GM12872 (cell line): ENCODE measurements at regions not wholly inside any gene's neighbourhood (a gene's known extent, or its start where the extent isn't known, plus 50 kb on each side); places are given as distances from the start of the nearest gene placed in this dataset.

ENCODE experiments used
- TF ChIP-seq, protein P1 (sequence below): IDR thresholded peaks from 3 replicates; pipeline ENCODE4 v1.5.1; 2011; ENCODE audit warnings: low read depth, mild to moderate bottlenecking, low read length, moderate library complexity; ENCODE audit not compliant: insufficient read depth

DNA sequence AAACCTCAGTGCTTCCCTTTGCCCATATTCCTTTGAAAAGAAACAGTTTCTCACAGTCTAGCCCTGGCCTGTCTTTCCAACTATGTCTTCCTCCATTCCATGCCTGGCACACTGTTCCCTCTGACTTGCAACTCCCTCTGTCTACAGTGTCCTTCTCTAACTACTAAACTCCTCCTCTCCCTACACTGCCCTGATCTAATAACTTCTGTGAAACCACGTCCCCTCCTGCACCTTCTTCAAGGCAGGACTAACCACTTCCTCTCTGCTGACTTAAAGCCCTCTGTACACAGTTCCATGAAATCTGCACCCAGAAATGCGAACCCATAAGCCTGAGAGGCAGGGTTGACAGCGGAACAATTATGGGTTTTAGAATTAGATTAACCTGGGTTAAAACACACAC, 62.2 kb upstream of the ATP1B1 start:
- TF ChIP-seq, protein P1, sequence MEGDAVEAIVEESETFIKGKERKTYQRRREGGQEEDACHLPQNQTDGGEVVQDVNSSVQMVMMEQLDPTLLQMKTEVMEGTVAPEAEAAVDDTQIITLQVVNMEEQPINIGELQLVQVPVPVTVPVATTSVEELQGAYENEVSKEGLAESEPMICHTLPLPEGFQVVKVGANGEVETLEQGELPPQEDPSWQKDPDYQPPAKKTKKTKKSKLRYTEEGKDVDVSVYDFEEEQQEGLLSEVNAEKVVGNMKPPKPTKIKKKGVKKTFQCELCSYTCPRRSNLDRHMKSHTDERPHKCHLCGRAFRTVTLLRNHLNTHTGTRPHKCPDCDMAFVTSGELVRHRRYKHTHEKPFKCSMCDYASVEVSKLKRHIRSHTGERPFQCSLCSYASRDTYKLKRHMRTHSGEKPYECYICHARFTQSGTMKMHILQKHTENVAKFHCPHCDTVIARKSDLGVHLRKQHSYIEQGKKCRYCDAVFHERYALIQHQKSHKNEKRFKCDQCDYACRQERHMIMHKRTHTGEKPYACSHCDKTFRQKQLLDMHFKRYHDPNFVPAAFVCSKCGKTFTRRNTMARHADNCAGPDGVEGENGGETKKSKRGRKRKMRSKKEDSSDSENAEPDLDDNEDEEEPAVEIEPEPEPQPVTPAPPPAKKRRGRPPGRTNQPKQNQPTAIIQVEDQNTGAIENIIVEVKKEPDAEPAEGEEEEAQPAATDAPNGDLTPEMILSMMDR: no peak

GRCh38 chr1:169044971-169045370, 61.5 kb upstream of the ATP1B1 start:
- TF ChIP-seq, protein P1: no peak

- TF ChIP-seq, protein P1: no peak
These were observed 59.8 kb upstream of the ATP1B1 start for GRCh38 chr1:169046671-169047070.

- TF ChIP-seq, protein P1: no peak
These were observed 59.4 kb upstream of the ATP1B1 start for GRCh38 chr1:169047074-169047473.

- TF ChIP-seq, protein P1: no peak
These were observed 58.4 kb upstream of the ATP1B1 start for GRCh38 chr1:169048043-169048442.

- TF ChIP-seq, protein P1: no peak
These were observed 57.1 kb upstream of the ATP1B1 start for GRCh38 chr1:169049258-169049938.

- TF ChIP-seq, protein P1: no peak
These were observed 55.3 kb upstream of the ATP1B1 start for GRCh38 chr1:169051171-169051570.
